ENCODE measurements at regions not wholly inside any gene's neighbourhood (a gene's known extent, or its start where the extent isn't known, plus 50 kb on each side); places are given as distances from the start of the nearest gene placed in this dataset.

GRCh38 chr13:71117920-71118319 lies 749.1 kb downstream of the DACH1 start:
- CTCF ChIA-PET, result no interaction called here
- no peak for DNase-seq (ENCODE audit: unreplicated experiment)
- no peaks in the 10 kb centered on the region for H3K9me3 Mint-ChIP-seq (ENCODE audit: unreplicated experiment)
- POLR2A ChIA-PET, result no interaction called here
- no peaks in the 10 kb centered on the region for H3K36me3 Mint-ChIP-seq (ENCODE audit: insufficient read depth, unreplicated experiment)
- H3K27ac Mint-ChIP-seq (ENCODE audit: low read depth, unreplicated experiment), result no peak overlapping the region
- H3K4me1 Mint-ChIP-seq (ENCODE audit: insufficient read depth, unreplicated experiment), result no peaks in the 10 kb centered on the region
- intact Hi-C loops (cut with micrococcal nuclease), result no loop called here
- peaks cover 34% of the 10 kb centered on the region for H3K27me3 Mint-ChIP-seq (ENCODE audit: insufficient read depth, unreplicated experiment)
- H3K4me3 Mint-ChIP-seq (ENCODE audit: unreplicated experiment), result no peak overlapping the region
- no peak for TF ChIP-seq CTCF (IDR thresholded peaks at IDR 0.05; ENCODE audit: unreplicated experiment)
- BruUV-seq (replicated peaks), result no TSS peak

- intact Hi-C loops (cut with micrococcal nuclease), result no loop called here
- no peaks in the 10 kb centered on the region for H3K9me3 Mint-ChIP-seq (ENCODE audit: unreplicated experiment)
- ChIA-PET POLR2A (no interaction called here), CTCF (interaction anchor here (0.6 kb wide), 1 partner anchor 384 kb away, joined by 3 read pairs; no protein-coding TSS in a partner anchor)
- H3K4me1 Mint-ChIP-seq (ENCODE audit: insufficient read depth, unreplicated experiment), result no peaks in the 10 kb centered on the region
- H3K4me3 Mint-ChIP-seq (ENCODE audit: unreplicated experiment), result no peak overlapping the region
- BruUV-seq (replicated peaks), result no TSS peak
- H3K36me3 Mint-ChIP-seq (ENCODE audit: insufficient read depth, unreplicated experiment), result no peaks in the 10 kb centered on the region
- TF ChIP-seq CTCF (IDR thresholded peaks at IDR 0.05; ENCODE audit: unreplicated experiment), result no peak
- H3K27me3 Mint-ChIP-seq (ENCODE audit: insufficient read depth, unreplicated experiment), result peaks cover 34% of the 10 kb centered on the region
- DNase-seq (ENCODE audit: unreplicated experiment), result no peak
- no peak overlapping the region for H3K27ac Mint-ChIP-seq (ENCODE audit: low read depth, unreplicated experiment)
Measured at GRCh38 chr13:71115301-71115700, 751.7 kb downstream of the DACH1 start.

- Mint-ChIP-seq H3K4me1 (ENCODE audit: insufficient read depth, unreplicated experiment) (no peaks in the 10 kb centered on the region), H3K36me3 (ENCODE audit: insufficient read depth, unreplicated experiment) (no peaks in the 10 kb centered on the region), H3K9me3 (ENCODE audit: unreplicated experiment) (no peaks in the 10 kb centered on the region), H3K27ac (ENCODE audit: low read depth, unreplicated experiment) (no peak overlapping the region), H3K27me3 (ENCODE audit: insufficient read depth, unreplicated experiment) (no peaks in the 10 kb centered on the region), H3K4me3 (ENCODE audit: unreplicated experiment) (no peak overlapping the region)
- intact Hi-C loops (cut with micrococcal nuclease), result no loop called here
- no peak for DNase-seq (ENCODE audit: unreplicated experiment)
- ChIA-PET POLR2A (no interaction called here), CTCF (no interaction called here)
- TF ChIP-seq CTCF (IDR thresholded peaks at IDR 0.05; ENCODE audit: unreplicated experiment), result no peak
- BruUV-seq (replicated peaks), result no TSS peak
Measured at GRCh38 chr13:71096421-71096820, 770.6 kb downstream of the DACH1 start.

GRCh38 chr13:71090990-71091389 lies 776.0 kb downstream of the DACH1 start:
- Mint-ChIP-seq H3K9me3 (ENCODE audit: unreplicated experiment) (no peaks in the 10 kb centered on the region), H3K27me3 (ENCODE audit: insufficient read depth, unreplicated experiment) (peaks cover 28% of the 10 kb centered on the region), H3K4me1 (ENCODE audit: insufficient read depth, unreplicated experiment) (no peaks in the 10 kb centered on the region), H3K4me3 (ENCODE audit: unreplicated experiment) (no peak overlapping the region), H3K27ac (ENCODE audit: low read depth, unreplicated experiment) (no peak overlapping the region), H3K36me3 (ENCODE audit: insufficient read depth, unreplicated experiment) (no peaks in the 10 kb centered on the region)
- no peak for TF ChIP-seq CTCF (IDR thresholded peaks at IDR 0.05; ENCODE audit: unreplicated experiment)
- no TSS peak for BruUV-seq (replicated peaks)
- no peak for DNase-seq (ENCODE audit: unreplicated experiment)
- ChIA-PET CTCF (no interaction called here), POLR2A (no interaction called here)
- intact Hi-C loops (cut with micrococcal nuclease), result no loop called here

All from MCF 10A (cell line).